H1 (cell line): ENCODE measurements at regions not wholly inside any gene's neighbourhood (a gene's known extent, or its start where the extent isn't known, plus 50 kb on each side); places are given as distances from the start of the nearest gene placed in this dataset.

Source experiments
- JUN ChIP-seq: IDR thresholded peaks from 2 replicates; pipeline ENCODE4 v1.6.1; 2011; ENCODE audit warnings: low read depth, mild to moderate bottlenecking, improper control_type of control experiment, low read length
- PHF8 ChIP-seq: fragments of 200-600 bp; sonication (generic); conservative IDR thresholded peaks from 2 replicates; pipeline ENCODE4 v1.7.1; 2012; ENCODE audit warnings: low read depth, mild to moderate bottlenecking, inconsistent platforms, low read length, moderate library complexity
- YY1 ChIP-seq: IDR thresholded peaks from 2 replicates; pipeline ENCODE4 v1.6.1; 2011; ENCODE audit warnings: low read depth, mild to moderate bottlenecking, low read length
- ZNF274 ChIP-seq: IDR thresholded peaks from 2 replicates; pipeline ENCODE4 v1.7.0; 2012; ENCODE audit warnings: low read length, borderline replicate concordance; ENCODE audit errors: extremely low read depth
- TF ChIP-seq, protein P1 (sequence below), 3 experiments: IDR thresholded peaks; 1 replicate in 2 of 3; 2 replicates in 1 of 3; pipeline versions ENCODE4 v1.5.1 to v1.6.1; 2011; ENCODE audit warnings: low read length in 3 of 3, mild to moderate bottlenecking in 3 of 3, inconsistent platforms in 2 of 3, low read depth in 1 of 3, moderate library complexity in 1 of 3; ENCODE audit not compliant: insufficient read depth in 1 of 3; ENCODE audit errors: control extremely low read depth in 1 of 3

- TF ChIP-seq, protein P1, sequence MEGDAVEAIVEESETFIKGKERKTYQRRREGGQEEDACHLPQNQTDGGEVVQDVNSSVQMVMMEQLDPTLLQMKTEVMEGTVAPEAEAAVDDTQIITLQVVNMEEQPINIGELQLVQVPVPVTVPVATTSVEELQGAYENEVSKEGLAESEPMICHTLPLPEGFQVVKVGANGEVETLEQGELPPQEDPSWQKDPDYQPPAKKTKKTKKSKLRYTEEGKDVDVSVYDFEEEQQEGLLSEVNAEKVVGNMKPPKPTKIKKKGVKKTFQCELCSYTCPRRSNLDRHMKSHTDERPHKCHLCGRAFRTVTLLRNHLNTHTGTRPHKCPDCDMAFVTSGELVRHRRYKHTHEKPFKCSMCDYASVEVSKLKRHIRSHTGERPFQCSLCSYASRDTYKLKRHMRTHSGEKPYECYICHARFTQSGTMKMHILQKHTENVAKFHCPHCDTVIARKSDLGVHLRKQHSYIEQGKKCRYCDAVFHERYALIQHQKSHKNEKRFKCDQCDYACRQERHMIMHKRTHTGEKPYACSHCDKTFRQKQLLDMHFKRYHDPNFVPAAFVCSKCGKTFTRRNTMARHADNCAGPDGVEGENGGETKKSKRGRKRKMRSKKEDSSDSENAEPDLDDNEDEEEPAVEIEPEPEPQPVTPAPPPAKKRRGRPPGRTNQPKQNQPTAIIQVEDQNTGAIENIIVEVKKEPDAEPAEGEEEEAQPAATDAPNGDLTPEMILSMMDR (IDR thresholded peaks at IDR 0.05; ENCODE audit: control extremely low read depth in 1 of 3, insufficient read depth in 1 of 3, low read depth in 1 of 3, low read length in 3 of 3), result no peak
- no peak for TF ChIP-seq JUN
- no peak for TF ChIP-seq YY1
- no peak for TF ChIP-seq ZNF274
- TF ChIP-seq PHF8, result no peak
Measured at GRCh38 chrX:35149517-35149916, 206.9 kb downstream of the FAM47B start.
